Glomerular visceral epithelial cell (primary cell): ENCODE measurements at regions not wholly inside any gene's neighbourhood (a gene's known extent, or its start where the extent isn't known, plus 50 kb on each side); places are given as distances from the start of the nearest gene placed in this dataset.
"Not testable (repeated sequence)": the region's sequence is repeated elsewhere in the genome, so short reads cannot be mapped to it uniquely, and the experiment has no call there.

Source experiments
- DNase-seq: peaks from one replicate; pipeline ENCODE4 v3.0.0-alpha.2; 2016; ENCODE audit errors: extremely low spot score

DNA sequence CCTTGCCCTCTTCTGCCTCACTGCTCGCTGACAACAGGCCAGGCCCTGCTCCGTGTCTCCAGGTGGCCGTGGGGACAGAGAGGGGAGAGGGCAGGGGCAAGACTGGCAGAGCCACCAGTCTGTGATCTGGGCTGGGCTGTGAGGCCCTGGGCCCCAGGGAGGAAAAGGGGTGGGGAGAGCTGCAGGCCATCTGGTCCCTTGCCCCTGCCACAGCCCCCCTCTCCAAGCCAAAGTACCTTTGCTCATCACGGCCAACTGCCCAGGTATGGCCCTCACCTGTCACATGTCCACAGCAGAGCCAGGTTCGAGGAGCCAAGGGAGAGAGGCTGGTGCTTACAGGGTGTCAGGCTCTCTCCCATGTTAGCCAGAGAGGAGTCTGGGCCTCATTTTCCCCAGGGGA lies 91.4 kb upstream of the LHX1 start:
- no peak for DNase-seq

DNA sequence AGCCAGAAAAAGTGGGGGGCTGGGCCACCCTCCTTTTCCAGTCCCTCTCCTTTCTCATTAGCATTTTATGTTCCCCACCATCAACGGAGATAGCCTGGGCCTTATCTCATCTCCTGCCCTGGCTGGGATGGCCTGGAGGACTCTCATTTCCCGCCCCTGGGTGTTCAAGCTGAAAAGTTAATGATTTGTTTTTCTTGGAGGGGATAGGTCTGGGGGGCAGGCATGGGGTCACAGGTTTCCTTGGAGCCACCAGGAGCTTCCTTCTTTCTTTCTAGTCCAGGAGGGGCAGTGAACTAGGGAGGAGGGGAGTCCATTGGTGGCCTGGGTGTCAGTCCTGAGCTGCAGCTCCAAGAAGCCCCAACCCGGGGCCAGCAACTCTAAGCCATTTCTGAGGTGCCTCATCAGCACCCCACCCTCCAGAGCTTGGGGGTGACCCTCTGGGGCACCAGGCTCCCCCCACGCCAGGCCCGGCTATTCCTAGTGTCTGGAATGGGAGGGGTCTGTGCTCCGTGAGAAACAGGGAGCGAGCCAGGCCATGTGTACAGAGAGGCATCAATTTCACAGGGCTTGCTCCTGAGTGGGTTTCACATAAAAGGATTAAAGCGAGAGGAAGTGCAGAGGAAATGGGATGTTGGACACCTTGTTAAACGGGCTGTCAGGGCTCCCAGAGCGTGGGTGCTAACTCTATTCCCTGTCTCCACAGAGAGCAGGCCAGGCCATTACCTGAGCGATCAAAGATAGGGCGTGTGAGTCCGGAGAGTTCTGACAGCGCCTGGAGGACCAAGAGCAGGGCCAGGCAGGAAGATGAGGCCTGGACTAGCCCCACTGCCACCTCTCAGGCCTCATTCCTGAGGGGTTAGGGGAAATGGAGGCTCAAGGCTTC lies 90.6 kb upstream of the LHX1 start:
- DNase-seq, result no peak

DNA sequence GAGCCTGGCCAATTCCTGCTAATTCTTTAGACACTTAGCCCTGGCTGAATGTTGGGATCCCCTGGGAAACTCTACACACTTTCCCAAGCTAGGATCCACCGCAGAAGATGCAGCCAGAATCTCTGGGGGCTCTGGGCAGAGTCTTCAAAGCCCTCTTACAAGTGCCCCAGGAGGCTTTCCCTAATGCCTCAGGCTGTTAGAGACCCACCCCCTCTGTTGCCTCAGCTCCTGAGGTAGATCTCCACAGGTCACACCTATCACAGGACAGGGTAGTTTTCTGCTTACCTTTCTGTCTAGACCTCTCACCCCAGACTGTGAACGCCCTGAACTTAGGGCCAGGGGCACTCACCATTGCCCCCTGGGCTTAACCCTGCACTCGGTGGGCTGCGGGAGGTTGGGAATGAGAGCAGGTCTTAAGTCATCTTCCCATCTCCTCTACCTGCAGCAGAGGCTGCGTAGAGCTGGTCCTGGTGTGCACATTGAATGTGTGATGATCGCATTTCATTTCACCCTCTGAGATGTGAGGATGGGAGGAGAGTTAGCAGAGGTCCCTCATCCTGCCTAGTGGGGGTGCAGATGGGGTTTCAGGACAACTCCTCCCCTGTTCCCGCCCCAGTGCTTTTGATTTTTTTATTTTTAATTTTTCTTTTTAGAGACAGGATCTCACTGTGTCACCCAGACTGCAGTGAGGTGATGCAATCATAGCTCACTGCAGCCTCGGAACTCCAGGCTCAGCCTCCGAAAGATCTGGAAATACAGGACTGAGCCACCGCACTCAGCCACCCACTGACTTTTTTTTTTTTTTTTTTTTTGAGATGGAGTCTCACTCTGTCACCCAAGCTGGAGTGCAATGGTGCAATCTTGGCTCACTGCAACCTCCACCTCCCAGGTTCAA lies 89.0 kb upstream of the LHX1 start:
- DNase-seq, result no peak

DNA sequence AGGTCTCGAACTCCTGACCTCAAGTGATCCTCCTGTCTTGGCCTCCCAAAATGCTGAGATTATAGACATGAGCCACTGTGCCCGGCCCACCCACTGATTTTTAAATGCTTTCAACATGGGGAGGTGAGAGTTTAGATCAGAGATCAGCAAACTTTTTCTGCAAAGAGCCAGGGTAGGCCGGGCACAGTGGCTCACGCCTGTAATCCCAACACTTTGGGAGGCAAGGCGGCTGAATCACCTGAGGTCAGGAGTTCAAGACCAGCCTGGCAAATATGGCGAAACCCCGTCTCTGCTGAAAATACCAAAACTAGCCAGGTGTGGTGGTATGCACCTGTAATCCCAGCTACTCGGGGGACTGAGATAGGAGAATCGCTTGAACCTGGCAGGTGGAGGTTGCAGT lies 88.3 kb upstream of the LHX1 start:
- DNase-seq, result not testable (repeated sequence)

DNA sequence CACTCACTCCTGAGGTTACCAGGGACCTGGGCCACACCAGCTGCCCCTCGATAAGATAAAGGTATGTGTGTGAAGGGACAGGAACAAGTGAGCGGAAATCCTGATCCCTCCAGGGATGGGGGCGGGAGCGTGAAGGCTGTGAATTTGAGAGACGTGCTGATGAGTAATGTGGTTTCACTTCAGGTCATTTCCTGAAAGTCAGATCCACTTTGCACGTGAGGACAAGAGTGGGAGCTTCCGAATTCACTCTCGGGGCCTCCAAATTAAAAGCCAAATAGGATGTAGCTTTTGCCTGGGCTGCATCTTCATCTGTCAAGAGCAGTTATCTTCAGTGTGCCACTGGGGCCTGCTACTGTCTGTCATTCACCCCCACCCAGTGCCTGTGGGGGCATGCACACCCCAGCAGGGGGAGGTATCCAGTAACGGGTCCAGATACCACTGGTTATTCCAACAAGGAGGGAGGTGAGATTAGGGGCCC lies 87.4 kb upstream of the LHX1 start:
- DNase-seq, result peak; percentile 81

DNA sequence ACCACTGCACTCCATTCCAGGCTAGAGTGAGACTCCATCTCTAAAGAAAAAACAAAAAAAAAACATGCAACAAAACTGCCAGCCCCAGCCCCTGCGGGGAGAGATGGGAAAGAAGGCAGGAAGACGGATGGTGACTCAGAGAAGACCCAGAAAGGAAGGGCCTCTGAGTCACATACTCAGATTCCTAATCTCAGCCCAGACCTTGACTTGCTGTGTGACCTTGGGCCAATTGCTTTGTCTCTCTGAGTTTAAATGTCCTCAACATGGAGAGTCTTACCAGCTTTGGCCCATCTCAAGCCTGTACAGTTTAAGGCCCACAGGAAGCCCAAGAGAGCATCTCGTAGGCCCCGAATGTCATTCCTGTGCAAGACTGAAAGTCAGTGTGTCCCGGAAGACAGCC lies 86.5 kb upstream of the LHX1 start:
- DNase-seq, result peak; percentile 73

DNA sequence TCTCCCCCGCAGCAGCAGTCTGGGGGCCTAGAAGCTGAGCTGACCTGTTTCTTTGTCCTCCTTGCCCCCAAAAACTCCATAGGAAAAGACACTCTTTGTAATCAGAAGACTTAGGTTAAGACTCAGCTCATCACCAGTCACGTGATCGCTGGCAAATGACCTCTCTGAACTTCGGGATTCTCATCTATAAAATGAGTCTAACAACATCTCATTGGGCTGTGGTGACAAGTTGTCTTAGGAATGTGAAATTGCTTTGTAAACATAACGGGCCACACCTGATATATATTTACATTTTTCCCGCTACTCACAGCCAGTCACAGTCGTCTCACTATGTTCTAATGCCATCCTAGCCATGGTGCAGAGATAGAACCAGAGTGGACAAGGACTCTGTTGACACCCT lies 86.0 kb upstream of the LHX1 start:
- peak; percentile 44 for DNase-seq

DNA sequence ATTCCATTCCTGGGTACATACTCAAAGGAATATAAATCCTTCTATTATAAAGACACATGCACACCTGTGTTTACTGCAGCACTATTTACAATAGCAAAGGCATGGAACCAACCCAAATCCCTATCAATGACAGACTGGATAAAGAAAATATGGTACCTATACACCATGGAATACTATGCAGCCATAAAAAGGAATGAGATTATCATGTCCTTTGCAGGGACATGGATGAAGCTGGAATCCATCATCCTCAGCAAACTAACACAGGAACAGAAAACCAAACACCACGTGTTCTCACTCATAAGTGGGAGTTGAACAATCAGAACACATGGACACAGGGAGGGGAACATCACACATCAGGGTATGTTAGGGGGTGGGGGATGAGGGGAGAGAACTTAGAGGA lies 84.8 kb upstream of the LHX1 start:
- DNase-seq, result not testable (repeated sequence)

DNA sequence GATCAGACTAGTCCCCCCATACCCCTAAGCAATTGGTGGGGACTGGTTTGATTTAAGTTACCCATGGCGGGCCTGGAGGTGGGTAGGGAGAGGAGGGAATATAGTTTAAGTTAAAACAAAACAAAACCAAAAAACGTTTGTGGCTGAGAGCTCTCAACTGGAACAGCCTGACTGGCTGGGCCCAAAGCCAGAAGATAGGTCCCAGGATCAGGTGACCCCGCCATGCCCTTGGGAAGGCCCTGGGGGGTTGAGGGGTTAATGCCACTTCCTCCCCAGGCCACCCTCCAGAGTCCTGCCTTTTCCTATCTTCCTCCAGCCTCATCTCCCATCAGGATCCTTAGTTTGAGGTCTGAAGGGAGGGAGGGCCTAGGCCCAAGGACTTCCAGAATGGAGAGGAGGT lies 82.3 kb upstream of the LHX1 start:
- DNase-seq, result peak; percentile 57

DNA sequence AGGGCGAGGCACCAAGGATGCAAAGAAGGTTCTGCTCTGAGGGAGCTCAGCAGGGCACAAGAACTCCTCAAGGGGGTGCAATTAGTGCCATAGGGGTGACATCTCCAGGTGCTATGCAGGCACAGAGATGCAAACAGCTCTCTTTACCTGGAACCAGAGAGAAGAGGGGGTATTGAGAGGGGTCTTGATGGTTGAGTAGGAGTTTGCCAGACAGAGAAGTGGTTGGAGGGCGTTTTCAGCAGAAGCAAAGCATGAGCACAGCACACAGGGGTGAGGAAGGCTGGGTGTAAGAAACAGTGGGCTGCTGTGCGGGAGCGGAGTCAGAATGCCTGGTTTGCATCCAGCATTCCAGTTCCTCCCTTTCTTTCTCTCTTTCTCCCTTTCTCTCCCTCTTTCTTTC lies 81.8 kb upstream of the LHX1 start:
- no peak for DNase-seq

DNA sequence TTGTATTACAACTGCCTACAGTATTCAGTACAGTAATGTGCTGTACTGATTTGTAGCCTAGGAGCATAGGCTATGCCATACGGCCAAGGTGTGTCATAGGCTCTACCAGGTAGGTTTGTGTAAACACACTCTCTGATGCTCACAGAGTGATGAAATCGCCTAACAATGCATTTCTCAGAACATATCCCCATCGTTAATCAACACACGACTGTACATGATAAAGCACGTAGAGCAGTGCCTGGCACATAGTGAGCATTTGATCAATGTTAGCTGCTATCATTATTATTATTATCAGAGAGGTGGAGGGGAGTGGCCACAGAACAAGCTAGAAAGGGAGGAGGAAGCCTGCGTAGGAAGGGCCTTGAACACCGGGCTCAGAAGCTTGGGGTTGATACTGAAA lies 81.1 kb upstream of the LHX1 start:
- no peak for DNase-seq

DNA sequence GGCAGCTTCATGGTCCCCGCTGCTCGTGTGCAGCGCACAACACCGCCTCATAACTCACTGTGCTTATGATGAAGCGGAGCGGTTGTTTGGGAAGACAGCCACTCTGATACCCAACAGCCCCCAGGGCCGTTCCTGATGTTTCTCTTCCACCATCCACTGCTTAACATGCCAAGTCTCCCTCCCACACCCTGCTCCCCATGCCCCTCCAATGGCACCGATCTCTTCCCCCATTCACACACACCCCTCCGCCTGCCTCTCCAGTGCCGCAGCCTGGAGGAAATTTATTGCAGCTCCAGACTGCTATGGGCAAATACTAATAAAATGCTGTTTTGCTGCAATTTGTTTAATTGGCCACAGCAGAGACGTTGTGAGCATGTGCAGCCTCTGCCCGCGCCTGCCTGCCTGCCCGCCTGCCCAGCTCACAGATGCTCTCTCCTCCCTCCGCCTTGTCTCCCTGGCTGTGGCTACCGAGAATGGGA lies 80.3 kb upstream of the LHX1 start:
- no peak for DNase-seq

DNA sequence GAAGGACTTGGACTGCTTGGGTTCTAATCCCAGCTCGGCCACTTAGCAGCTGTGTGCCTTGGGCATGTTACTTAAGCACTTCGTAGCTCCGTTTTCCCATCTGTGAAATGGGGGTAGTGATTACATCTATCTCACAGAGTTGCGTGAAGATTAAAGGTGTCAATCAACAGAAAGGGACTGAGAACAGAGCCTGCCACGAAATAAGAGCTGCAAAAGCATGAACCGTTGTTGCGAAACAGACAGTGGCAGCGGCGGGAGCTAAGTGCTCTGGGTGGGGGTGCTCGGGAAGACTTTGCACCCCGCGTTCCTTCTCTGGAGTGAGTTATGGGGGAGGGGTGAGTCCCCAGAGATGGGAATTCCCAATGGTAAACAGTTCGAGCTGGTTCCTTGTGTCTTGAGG lies 79.6 kb upstream of the LHX1 start:
- DNase-seq, result no peak

DNA sequence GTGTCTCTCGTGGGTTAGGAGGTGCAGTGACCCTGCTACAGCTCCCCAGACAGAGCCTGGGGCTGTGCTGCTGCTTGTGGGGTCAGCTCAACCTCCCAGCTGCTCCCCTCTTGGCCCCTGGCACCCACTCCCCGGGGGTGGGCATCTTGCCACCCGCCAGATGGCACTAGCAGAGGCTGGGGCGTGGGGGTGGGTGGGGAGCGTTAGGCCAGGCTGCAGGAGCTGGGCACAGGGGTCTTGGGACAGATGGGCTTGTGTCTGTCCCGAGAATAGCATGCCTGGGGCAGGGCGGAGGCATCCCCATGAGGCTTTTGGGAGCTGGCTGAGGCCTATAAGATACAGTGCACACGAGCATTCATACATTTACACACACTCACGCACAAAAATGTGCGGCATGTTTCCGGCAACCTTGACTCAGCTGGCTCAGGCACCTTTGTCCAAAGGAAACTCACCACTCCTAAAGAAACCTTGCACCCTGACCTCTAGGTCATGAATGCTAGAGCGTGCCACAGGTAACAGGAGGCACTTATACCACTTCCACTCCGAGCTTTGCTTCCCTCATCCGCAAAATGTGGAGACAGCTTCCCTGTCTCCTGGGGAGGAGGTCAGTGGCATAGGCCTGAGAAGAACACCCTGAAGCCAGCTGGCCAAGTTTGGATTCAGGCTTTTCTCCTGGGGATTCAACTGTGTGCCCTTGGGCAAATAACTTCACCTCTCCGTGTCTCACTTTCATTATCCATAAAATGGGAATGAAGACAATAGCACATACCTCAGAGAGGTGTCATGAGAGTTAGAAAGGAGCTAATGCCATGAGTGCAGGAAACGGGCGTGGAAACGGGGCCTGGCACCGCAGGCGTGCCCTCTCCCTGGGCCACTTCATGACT lies 78.9 kb upstream of the LHX1 start:
- no peak for DNase-seq

DNA sequence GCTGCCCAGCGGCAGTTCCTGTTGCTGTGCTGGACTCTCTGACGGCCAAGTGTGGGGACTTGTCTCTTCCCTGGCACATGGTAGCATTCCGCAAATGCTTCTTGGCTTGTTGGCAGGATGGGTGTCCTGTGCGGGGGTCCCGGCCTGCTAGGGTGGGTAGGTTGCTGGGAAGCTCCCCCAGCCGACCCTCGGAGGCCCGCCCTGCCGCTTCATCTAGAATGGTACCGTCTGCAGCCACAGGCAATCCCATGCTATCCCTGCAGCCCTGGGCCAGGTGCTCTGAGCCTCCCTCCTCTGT lies 78.3 kb upstream of the LHX1 start:
- no peak for DNase-seq

DNA sequence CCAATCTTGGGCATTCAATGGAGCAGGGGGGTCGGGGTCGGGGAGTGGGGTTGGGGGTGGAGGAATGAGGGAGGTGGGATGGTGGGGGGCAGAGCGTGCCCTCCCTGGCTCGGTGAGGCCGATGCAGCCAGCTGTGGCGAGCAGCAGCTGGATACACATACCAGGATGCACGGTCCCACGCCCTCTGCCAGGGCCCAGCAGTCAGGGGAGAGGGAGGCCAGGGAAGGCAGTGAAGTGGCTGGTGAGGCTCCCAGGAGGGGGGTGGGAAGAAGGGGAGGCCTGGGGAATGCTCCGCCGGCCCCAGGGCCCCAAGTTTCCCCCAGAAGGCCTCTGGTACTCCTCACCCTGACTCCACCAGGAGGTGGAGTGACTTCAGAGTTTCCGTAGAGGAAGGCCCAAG lies 77.6 kb upstream of the LHX1 start:
- peak; percentile 28 for DNase-seq

DNA sequence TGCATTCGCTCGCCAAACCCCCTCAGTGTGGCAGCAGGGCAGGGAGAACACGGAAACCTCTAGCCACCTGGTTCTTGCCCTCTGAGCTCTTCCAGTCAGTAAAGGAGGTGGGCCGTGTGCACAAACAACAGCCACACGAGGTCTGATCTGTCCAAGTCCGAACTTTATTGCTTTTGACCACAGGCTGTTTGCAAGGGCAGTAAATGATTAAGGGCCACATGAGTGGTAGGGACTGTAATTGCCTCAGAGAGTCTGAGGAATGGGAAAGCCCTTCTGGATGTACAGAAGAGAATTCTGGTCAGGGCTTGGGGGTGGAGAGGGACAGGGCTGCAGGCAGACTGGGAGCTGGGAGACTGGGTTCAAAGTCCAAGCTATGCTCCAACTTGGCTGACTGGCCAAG lies 75.7 kb upstream of the LHX1 start:
- peak; percentile 43 for DNase-seq

DNA sequence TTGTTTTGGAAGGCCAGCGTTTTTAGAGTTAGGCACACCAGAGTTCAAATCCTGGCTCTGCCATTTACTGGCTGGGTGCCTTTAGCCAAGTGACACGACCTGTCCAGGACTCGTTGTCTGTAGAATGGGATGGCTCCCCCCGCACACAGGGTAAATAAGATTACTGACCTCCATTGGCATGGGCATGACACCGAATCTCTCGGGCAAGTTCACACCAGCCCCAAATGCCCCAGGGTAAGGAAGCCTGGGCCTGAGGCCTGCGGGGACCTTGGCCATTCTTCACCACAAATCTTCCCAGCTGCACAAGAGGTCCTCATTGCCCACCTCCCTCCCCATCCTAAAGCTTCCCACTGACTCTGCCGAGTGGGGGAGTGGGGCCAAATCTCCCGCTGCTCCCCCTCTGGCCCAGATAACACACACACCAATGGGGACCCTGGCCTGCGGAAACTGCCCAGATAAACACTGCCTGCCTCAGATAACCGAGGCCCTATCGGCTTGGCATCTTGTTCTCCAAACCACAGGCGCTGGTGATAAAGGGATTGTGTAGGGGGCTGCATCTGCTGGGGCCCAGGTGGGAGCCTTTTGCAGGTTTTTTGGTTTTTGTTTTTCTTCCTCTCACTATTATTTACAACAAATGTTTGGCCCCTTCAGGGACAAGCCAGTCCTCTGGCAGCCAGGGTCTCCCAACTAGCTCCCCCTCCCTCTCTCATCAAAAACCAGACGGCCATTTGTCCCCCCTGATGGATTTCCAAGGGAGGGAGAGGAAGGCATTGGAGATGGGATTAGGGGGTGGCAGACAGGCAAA lies 75.0 kb upstream of the LHX1 start:
- DNase-seq, result no peak

DNA sequence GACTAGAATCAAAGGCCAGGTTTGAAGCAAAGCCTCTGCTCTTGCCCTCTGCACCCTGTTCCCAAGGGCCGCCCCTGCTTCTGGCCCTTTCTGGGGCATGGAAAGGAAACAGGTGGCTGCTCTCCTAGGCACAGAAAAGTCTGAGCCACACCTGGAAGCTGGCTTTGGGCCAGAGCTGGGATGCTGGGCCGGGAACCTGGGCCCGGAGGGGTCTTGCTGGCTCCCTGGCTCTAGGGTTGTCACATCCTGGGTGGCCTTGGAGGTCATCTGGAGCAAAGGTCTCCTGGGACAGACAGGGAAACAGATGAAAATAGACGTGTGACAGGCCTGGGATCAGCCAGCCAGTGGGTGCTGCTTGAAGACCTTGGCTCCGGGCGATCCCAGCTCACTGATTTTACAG lies 74.1 kb upstream of the LHX1 start:
- DNase-seq, result no peak

DNA sequence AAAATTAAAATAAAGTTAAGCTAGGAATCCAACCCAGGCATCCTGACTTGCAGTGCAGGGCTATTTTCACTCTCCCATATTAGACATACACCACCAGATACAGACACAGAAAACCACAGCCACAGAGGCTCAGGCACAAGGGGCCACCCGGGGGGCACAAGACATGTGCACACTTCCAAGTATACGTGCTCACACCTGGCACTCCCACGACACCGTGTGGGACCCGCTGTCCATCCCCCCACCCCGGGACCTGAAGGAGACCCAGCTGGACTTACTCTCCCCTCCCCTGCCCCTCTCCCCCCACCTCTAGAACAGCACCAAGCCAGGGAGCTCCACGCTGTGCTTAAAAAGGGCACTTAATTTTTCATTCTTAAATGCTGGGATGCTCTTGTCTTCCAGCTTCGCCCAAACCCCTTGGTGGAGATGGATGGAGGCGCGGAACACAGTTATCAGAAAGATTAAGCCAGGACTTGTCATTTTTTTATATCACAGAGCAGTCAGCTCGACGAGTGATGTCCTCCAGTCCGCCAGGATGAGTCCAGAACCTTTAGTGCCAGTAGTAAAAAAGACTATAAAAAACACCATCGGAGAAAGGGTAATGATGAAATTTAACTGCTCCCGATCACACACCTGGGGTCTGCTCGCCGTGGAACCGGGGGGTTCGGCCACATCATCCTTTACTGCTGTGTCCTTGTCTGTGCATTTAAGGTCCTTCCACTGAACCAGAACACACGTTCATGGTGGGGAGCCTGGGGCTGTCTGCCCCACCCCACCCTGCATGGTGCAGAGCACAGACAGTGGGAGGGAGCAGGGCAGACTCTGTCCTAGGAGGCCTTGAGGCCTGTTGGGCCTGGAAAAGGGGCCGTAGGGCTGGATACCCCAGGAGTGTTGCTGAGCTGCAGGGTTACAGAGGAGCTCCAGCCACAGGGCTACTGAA lies 73.3 kb upstream of the LHX1 start:
- DNase-seq, result no peak
